Ovary (tissue), 7 donors: ENCODE measurements at regions not wholly inside any gene's neighbourhood (a gene's known extent, or its start where the extent isn't known, plus 50 kb on each side); places are given as distances from the start of the nearest gene placed in this dataset.

Experiments
- DNase-seq, 5 donors: peaks; one replicate each; pipeline ENCODE4 v3.0.0-alpha.2; 2019 to 2020
- H3K27ac ChIP-seq, 2 donors: fragments of 200-600 bp; one replicate each; pipeline versions ENCODE4 v1.5.1 to v1.8.0; 2019 to 2022
- H3K27me3 ChIP-seq: fragments of 200-600 bp; one replicate; pipeline ENCODE4 v1.8.0; 2022
- H3K36me3 ChIP-seq: fragments of 200-600 bp; sonication (generic); one replicate; pipeline ENCODE4 v1.5.1; 2019
- H3K4me1 ChIP-seq: one replicate; pipeline ENCODE4 v1.8.1; 2013; ENCODE audit warnings: mild to moderate bottlenecking, moderate library complexity; ENCODE audit not compliant: insufficient read depth
- H3K4me3 ChIP-seq: fragments of 200-600 bp; sonication (generic); one replicate; pipeline ENCODE4 v1.5.1; 2017
- H3K9me3 ChIP-seq, 2 donors: fragments of 200-600 bp in 1 of 2; sonication (generic) in 1 of 2; one replicate each; pipeline versions ENCODE4 v1.5.1 to v1.8.1; 2013 to 2019; ENCODE audit warnings: mild to moderate bottlenecking in 1 of 2, moderate library complexity in 1 of 2
- EP300 ChIP-seq: sonication (generic); formaldehyde crosslinking; IDR thresholded peaks from one replicate; pipeline ENCODE4 v1.6.1; 2017; ENCODE audit warnings: antibody characterized with exemption
- POLR2A ChIP-seq: fragments of 450-650 bp; IDR thresholded peaks from one replicate; pipeline ENCODE4 v1.6.1; 2017; ENCODE audit warnings: antibody characterized with exemption, mild to moderate bottlenecking, moderate library complexity
- WGBS, 3 donors: extraction: QIAGEN DNeasy Blood & Tissue Kit in 1 of 3; methylation state at CpG; one replicate each; pipeline versions ENCODE4 v1.1.5 to v1.1.7; 2013 to 2017; 5-methylcytosine and 5-hydroxymethylcytosine counted together
- intact Hi-C, 4 donors: fragments of 100-400 bp; cut with DNase I; formaldehyde crosslinking; loops; one replicate each; pipeline versions ENCODE4 v1.11.0 to v1.15.1; 2022 to 2023
- TF ChIP-seq, protein P1 (sequence below), 3 donors: fragments of 450-650 bp in 2 of 3; fragments of 200-600 bp in 1 of 3; IDR thresholded peaks; one replicate each; pipeline versions ENCODE4 v1.5.1 to v1.8.0; 2016 to 2022; ENCODE audit warnings: antibody characterized with exemption in 3 of 3, mild to moderate bottlenecking in 1 of 3
- donor health status: DM: no; HTN: no; CAD: no; lungs with moderate emphysema.
- donor health status: DM: no; HTN: no; CAD: no.
- donor health status: Bipolar disorder and iron deficiency.
- donor health status: DM: no; HTN: no; CAD: no.
- donor health status: DM: yes; HTN: yes; CAD: no.

GRCh38 chr3:111301238-111301798 lies 229.7 kb downstream of the NECTIN3 start:
- TF ChIP-seq EP300 = no peak
- TF ChIP-seq, protein P1, sequence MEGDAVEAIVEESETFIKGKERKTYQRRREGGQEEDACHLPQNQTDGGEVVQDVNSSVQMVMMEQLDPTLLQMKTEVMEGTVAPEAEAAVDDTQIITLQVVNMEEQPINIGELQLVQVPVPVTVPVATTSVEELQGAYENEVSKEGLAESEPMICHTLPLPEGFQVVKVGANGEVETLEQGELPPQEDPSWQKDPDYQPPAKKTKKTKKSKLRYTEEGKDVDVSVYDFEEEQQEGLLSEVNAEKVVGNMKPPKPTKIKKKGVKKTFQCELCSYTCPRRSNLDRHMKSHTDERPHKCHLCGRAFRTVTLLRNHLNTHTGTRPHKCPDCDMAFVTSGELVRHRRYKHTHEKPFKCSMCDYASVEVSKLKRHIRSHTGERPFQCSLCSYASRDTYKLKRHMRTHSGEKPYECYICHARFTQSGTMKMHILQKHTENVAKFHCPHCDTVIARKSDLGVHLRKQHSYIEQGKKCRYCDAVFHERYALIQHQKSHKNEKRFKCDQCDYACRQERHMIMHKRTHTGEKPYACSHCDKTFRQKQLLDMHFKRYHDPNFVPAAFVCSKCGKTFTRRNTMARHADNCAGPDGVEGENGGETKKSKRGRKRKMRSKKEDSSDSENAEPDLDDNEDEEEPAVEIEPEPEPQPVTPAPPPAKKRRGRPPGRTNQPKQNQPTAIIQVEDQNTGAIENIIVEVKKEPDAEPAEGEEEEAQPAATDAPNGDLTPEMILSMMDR (IDR thresholded peaks at IDR 0.05) = no peak
- no peak for TF ChIP-seq POLR2A
- no peaks in the 10 kb centered on the region for H3K4me1 ChIP-seq
- intact Hi-C loops = no loop called here
- no peaks in the 10 kb centered on the region for H3K9me3 ChIP-seq
- DNase-seq = no peak
- H3K36me3 ChIP-seq = no peaks in the 10 kb centered on the region
- H3K4me3 ChIP-seq = no peak overlapping the region
- H3K27me3 ChIP-seq = no peaks in the 10 kb centered on the region
- H3K27ac ChIP-seq = no peak overlapping the region

- TF ChIP-seq EP300 (no peak), POLR2A (no peak)
- TF ChIP-seq, protein P1 (IDR thresholded peaks at IDR 0.05) = no peak
- intact Hi-C loops = no loop called here
- WGBS, 3 donors = 95 to 98% (median 97%) methylated on average over 1 of the region's 1 CpG
These were observed 230.4 kb downstream of the NECTIN3 start for GRCh38 chr3:111302063-111302462.

GRCh38 chr3:111303760-111304159 lies 232.1 kb downstream of the NECTIN3 start:
- no peak overlapping the region for H3K27ac ChIP-seq
- WGBS, 3 donors = 61 to 85% (median 82%) methylated on average over 1 of the region's 1 CpG
- H3K4me1 ChIP-seq = no peaks in the 10 kb centered on the region
- TF ChIP-seq EP300 (no peak), POLR2A (no peak)
- TF ChIP-seq, protein P1 (IDR thresholded peaks at IDR 0.05) = no peak
- H3K4me3 ChIP-seq = no peak overlapping the region
- intact Hi-C loops = no loop called here
- no peak for DNase-seq
- no peaks in the 10 kb centered on the region for H3K27me3 ChIP-seq
- H3K9me3 ChIP-seq = no peaks in the 10 kb centered on the region
- H3K36me3 ChIP-seq = no peaks in the 10 kb centered on the region

More at GRCh38 chr3:111302063-111302462, 230.4 kb downstream of the NECTIN3 start:
- no peaks in the 10 kb centered on the region for H3K27me3 ChIP-seq
- no peak overlapping the region for H3K4me3 ChIP-seq
- no peaks in the 10 kb centered on the region for H3K36me3 ChIP-seq
- no peaks in the 10 kb centered on the region for H3K4me1 ChIP-seq
- no peak for DNase-seq
- no peaks in the 10 kb centered on the region for H3K9me3 ChIP-seq
- H3K27ac ChIP-seq = no peak overlapping the region

DNA sequence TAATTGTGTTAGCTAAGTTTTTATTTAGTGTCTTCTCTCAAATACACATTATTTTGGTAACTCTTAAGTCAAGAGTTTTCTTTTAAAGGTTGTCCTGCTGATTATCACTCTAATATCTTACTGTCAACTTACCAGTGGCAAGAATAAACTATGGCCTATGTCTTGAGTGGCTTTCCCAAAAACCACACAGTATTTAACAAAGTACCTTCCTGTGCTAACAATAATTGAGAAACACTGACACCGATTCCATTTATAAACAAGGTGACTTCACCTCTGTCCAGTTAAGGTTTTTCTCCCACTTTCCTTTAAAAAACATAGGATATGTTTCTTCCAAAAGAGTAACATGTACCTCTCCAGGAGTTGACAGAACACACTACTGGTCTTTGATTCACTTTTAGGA lies 234.3 kb upstream of the CD96 start:
- WGBS, 3 donors = 94 to 95% (median 95%) methylated on average over 1 of the region's 1 CpG
- DNase-seq = no peak
- Histone ChIP-seq H3K27ac (no peak overlapping the region), H3K36me3 (no peaks in the 10 kb centered on the region), H3K4me1 (no peaks in the 10 kb centered on the region), H3K4me3 (no peak overlapping the region), H3K9me3 (no peaks in the 10 kb centered on the region), H3K27me3 (no peaks in the 10 kb centered on the region)
- intact Hi-C loops = no loop called here
- no peak for TF ChIP-seq POLR2A
- TF ChIP-seq EP300 = no peak
- TF ChIP-seq, protein P1 (IDR thresholded peaks at IDR 0.05) = no peak

- intact Hi-C loops = no loop called here
These were observed 230.9 kb upstream of the CD96 start for GRCh38 chr3:111311126-111311525.

More at GRCh38 chr3:111311126-111311525, 230.9 kb upstream of the CD96 start:
- H3K9me3 ChIP-seq = no peaks in the 10 kb centered on the region
- TF ChIP-seq POLR2A (no peak), EP300 (no peak)
- TF ChIP-seq, protein P1 (IDR thresholded peaks at IDR 0.05) = no peak
- no peaks in the 10 kb centered on the region for H3K4me1 ChIP-seq
- no peak overlapping the region for H3K27ac ChIP-seq
- H3K36me3 ChIP-seq = no peaks in the 10 kb centered on the region
- no peaks in the 10 kb centered on the region for H3K27me3 ChIP-seq
- H3K4me3 ChIP-seq = no peak overlapping the region
- DNase-seq = no peak
